ENCODE measurements at regions not wholly inside any gene's neighbourhood (a gene's known extent, or its start where the extent isn't known, plus 50 kb on each side); places are given as distances from the start of the nearest gene placed in this dataset.

DNA sequence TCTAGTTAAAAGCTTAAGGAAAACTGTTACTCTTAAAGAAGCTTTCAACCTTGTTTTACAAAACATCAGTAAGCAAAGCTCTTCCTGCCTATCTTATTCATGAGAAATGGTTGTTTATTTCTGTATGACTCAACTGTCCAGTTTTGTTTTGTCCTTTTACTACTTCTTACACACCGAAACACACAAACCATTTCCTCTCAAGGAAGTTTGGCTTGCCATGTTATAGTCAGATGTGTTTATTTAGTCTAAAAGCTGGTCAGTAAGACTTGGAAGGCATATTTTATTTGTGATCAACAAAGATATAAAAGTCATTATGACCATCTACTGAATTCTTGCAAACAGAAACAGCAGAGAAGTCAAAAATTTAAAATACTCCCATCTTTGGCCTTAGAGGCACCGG lies 53.2 kb upstream of the RBSN start:
- H3K4me1 ChIP-seq (ENCODE audit: control insufficient read depth, insufficient read depth, low read length) = no peaks in the 10 kb centered on the region
- intact Hi-C loops (cut with micrococcal nuclease) = no loop called here
- no peak overlapping the region for H2AK9ac ChIP-seq (replicated peaks; ENCODE audit: low read depth, low read length, poor library complexity)
- no peak overlapping the region for H3K18ac ChIP-seq (ENCODE audit: low read depth, low read length)
- H3K4me2 ChIP-seq (ENCODE audit: low read depth, low read length) = no peak overlapping the region
- no peaks in the 10 kb centered on the region for H4K20me1 ChIP-seq (ENCODE audit: insufficient read depth, low read length)
- no peak overlapping the region for H3K23ac ChIP-seq (ENCODE audit: low read depth, low read length)
- in situ Hi-C loops (cut with MboI; ENCODE audit: low sequenced_read_pairs) = no loop called here
- no peak overlapping the region for H3K4ac ChIP-seq (ENCODE audit: low read depth, low read length)
- no peak overlapping the region for H2AFZ ChIP-seq (replicated peaks; ENCODE audit: low read length, poor library complexity)
- H2BK120ac ChIP-seq (ENCODE audit: low read depth, low read length) = no peak overlapping the region
- no peak overlapping the region for H3K56ac ChIP-seq (ENCODE audit: extremely low read depth, insufficient read depth, low read length)
- no peak overlapping the region for H4K8ac ChIP-seq (ENCODE audit: low read depth in 2 of 2, low read length in 2 of 2)
- no peak overlapping the region for H2BK20ac ChIP-seq (ENCODE audit: low read depth, low read length)
- no peak overlapping the region for H3K9ac ChIP-seq (ENCODE audit: low read depth, low read length)
- no peaks in the 10 kb centered on the region for H3K36me3 ChIP-seq (ENCODE audit: control insufficient read depth, insufficient read depth, low read length)
- BruUV-seq (replicated peaks) = no TSS peak
- dilution Hi-C loops (cut with HindIII; ENCODE audit: low sequenced_read_pairs, unreplicated experiment) = no loop called here
- no peak overlapping the region for H4K5ac ChIP-seq (ENCODE audit: low read depth, low read length)
- ATAC-seq (ENCODE audit: low read depth) (no peak), DNase-seq (no peak)
- H4K91ac ChIP-seq (ENCODE audit: insufficient read depth, low read depth, low read length) = no peak overlapping the region
- H3K9me1 ChIP-seq (ENCODE audit: insufficient read depth, low read length) = no peaks in the 10 kb centered on the region
- H3K27me3 ChIP-seq (ENCODE audit: control insufficient read depth, insufficient read depth, low read length) = peaks cover 12% of the 10 kb centered on the region
- ChIA-PET POLR2A (ENCODE audit: unreplicated experiment) (no interaction called here), CTCF (interaction anchor here (0.9 kb wide), 1 partner anchor 33 kb away, joined by 3 read pairs; no protein-coding TSS in a partner anchor)
- H3K79me1 ChIP-seq (ENCODE audit: low read depth in 1 of 2, low read length in 2 of 2) = no peaks in the 10 kb centered on the region
- H2BK15ac ChIP-seq (ENCODE audit: low read depth, low read length) = no peak overlapping the region
- H3K9me3 ChIP-seq (ENCODE audit: control insufficient read depth, insufficient read depth, low read length) = no peaks in the 10 kb centered on the region
- H2BK5ac ChIP-seq (ENCODE audit: low read depth, low read length, poor library complexity, severe bottlenecking) = no peak overlapping the region
- WGBS, 2 experiments (ENCODE audit: extremely low coverage in 2 of 2, insufficient read length in 1 of 2) = no CpG with 5 or more reads among the region's 2 CpGs
- no peak overlapping the region for H3K4me3 ChIP-seq (ENCODE audit: insufficient read depth, low read depth, low read length)
- H3K27ac ChIP-seq (ENCODE audit: insufficient read depth, low read length) = no peak overlapping the region
- TF ChIP-seq SMC3 (IDR thresholded peaks at IDR 0.05; ENCODE audit: low read depth, low read length) (no peak), RFX5 (IDR thresholded peaks at IDR 0.05; ENCODE audit: low read depth, low read length) (no peak)
- H2AK5ac ChIP-seq (ENCODE audit: low read depth, low read length) = no peak overlapping the region
- H3K14ac ChIP-seq (replicated peaks; ENCODE audit: low read depth, low read length) = no peak overlapping the region
